NAMALWA (cell line): ENCODE measurements at regions not wholly inside any gene's neighbourhood (a gene's known extent, or its start where the extent isn't known, plus 50 kb on each side); places are given as distances from the start of the nearest gene placed in this dataset.

Experiments used
- DNase-seq: peaks from one replicate; pipeline ENCODE4 v3.0.0-alpha.2; 2015; ENCODE audit warnings: low spot score

DNA sequence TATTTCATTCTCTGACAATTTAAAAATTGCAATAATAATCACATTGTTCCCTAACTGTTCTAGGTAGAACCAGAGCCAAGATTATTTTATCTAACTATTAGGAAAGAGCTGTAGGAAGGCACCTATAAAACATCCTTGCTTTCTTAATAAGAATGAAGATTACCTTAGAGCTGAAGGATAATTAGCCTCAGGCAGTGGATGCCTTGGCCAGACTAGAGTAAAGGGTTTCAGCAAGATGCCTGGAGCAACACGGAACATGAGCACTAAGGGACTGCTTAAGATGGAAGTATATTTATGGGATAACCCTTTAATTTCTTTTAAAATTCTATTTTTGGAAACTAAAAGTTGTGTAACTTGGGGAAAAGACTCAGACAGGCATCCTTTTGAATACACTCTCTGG lies 456.6 kb upstream of the RBMS3 start:
- no peak for DNase-seq

DNA sequence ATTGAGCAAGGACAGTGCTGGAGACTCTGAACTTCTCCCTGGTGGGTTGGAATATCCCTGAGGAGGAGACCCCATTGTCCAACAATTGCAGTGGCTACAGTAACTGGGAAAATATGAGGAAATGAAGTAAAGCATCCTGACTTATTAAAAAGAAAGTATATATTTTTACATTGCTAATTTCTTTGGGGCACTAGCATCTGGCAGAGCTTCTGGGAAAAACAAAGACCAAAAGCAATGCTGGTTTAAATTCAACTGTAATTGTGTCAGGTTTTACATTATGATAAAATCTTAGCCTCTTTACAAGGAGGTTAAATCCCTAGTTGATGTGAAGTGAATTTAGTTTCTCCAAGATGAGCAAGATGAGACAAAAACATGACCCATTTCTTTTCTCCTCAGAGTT lies 454.0 kb upstream of the RBMS3 start:
- no peak for DNase-seq

DNA sequence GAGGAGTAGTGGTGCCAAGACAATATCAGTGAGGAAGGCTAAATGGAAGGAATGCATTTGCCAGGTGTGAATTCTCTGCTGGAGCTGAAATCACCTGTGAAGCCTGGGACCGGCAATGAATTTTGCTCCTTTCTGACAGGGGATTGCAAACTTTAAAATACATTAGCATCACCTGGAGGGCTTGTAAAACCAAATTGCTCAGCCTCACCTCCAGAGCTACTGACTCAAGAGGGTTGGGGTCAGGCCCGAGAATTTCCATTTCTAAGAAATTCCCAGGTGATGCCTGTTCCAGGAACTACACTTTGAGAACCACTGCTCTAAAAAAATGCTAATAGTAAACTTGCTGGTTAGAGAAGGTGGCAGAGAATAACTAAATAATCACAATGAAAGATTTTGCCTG lies 445.6 kb upstream of the RBMS3 start:
- DNase-seq: no peak

DNA sequence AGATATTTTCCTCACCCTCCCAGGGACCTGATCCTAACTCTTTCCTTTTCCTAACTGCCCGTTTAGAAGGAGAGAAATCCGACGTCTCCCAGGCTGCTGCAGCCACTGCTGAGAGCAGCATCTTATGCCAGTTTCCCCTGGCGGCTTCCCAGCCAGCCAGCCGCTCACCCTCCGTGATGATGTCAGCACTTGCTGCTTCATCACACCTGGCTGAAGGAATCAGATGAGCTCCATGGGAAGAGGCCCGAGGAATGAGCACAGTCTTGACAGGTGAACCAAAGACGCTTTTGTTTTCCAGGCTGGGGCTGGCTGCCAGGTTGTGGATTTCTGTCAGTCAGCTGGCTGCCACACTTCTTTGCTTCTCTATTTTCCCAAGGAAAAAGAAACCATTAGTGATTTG lies 445.1 kb upstream of the RBMS3 start:
- DNase-seq: no peak

DNA sequence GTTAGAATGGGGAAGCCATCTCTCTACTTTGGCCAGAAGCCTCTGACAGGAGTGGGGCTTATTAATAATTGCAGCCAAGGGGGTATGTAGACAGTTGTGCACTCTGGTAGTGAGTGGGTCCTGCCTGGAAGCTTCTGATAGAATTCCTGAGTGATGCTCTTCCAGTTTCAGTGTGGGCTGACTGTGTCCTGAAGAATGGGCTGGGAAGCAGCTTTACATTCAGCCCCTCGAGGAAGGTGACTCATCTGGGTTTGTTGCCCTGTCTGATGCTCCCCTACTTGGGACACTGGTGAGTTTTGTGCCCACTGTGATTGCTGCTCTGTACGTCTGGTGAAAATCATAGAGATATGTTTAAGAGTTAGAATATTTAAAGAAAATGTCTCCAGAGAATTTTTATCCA lies 444.7 kb upstream of the RBMS3 start:
- DNase-seq: no peak

DNA sequence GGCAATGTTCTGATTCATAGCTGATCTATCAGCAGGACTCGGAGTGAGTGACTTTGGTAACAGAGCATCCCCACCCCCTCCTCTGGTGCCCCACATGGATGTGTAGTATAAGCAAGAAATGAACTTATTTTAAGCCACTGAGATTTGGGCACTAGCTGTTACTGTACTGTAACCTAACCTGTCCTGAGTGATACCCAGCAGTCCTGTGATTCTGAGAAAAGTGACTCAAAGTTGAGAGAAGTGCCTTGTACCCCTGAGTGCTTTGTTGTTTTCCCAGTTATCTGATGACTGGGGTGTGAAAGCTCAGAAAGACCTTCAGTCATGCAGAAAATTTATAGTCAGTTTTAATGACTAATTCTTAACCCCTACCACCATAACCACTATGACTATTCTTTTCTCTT lies 439.9 kb upstream of the RBMS3 start:
- no peak for DNase-seq

DNA sequence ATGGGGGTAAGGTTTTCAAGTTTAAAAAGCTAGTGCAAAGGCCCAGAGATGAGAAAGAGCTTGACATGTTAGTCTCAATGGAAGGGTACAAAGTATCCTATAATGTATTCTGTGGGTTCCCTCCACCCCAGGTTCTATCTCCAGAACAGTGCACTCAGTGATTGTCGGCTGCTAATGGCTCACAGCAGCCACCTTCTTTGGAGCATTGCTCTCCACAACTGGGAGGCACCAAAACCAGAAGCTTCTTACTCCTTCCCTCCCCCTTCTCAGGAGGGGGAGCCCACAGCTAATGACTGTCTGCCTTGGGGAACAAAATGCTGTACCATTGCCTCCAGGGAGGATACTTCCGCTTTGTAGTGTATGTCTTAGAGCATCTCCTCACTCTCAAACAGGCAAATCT lies 439.4 kb upstream of the RBMS3 start:
- no peak for DNase-seq

DNA sequence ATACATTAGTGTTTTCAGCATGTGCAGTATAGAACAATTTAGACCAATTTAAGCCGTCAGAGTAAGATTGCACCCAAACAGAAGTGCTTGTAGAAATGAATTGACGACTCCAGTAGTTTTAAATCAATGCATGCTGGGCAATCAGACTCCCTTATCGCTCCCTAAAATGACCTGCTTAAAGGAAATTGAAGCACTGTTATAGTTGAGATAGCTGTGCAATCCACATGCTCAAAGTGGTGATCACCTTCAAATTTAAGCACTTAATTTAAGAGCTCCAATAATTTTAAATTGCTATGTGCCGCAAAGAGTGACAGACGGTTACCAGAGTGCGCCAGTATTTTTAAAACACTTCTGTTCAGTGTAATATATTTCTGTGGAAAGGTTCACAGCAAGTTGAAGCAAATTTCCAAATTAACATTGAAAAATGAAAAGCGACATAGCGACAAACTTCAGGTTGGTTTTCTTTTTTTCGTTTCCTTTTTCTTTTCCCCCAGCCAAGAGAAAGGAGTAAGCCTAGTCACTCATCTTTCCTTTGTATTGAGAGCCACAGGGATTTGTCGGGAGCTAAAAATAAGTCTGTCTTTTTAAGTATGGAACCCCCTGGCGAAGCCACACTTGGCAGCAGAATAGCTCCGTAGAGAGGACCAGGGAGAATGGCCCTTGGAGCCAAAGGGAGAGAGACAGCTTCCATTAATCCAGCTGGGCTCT lies 436.4 kb upstream of the RBMS3 start:
- DNase-seq: no peak

DNA sequence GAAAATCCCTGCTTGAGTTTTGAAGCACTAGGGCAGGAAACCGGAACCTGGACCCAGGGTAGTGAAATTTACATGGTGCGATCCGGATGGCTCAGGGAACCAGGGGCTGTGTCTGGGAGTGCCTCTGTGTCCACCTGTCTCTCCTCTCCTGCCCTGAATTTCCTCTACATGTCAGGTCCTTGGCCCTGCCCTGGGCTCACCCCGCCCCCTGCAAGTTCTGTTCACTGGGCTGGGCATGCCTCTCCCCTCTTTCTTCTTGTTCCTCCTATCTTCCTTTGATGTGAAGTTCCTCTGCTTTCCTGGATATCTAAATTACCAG lies 435.9 kb upstream of the RBMS3 start:
- DNase-seq: no peak

DNA sequence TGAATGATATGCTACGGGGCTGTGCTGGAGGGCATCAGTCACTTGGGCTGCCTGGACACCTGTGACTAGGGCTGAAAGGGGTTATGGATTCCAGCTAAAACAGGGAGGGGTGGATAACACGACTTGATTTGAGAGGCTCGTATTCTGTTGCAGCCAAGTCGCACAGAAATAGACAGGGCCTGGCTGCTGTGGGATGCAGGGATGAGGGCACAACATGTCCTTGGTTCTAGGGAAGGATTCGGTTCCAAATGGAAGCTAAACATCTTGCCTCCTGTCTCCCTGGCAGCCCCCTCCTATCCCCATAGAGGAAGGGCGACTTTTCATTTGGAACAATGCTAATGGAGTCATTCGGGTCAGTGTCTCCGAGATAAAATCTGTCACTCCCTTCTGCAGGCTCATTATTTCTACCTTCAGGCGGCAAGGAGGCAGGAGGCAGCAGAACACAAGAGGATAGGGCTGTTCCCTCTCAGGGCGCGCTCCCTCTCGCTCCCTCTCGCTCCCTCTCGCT lies 433.8 kb upstream of the RBMS3 start:
- no peak for DNase-seq

DNA sequence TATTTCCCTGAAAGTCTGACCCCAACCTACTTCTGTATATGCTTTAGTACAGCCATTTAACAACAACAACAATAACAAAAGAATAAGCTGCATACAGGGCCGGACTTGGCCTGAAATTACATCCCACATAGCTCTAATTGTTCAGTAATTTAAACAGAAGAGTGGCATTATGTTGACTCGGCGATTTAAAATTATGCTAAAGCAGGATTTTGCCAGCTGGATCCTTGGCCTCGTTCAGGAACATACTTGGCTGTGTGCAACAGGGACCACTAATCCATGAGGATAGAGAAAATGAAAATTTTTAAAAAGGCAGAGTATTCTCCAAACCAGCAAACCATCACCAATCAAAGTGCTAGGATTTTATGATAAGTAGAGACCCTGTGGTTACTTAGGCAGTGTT lies 433.1 kb upstream of the RBMS3 start:
- no peak for DNase-seq

DNA sequence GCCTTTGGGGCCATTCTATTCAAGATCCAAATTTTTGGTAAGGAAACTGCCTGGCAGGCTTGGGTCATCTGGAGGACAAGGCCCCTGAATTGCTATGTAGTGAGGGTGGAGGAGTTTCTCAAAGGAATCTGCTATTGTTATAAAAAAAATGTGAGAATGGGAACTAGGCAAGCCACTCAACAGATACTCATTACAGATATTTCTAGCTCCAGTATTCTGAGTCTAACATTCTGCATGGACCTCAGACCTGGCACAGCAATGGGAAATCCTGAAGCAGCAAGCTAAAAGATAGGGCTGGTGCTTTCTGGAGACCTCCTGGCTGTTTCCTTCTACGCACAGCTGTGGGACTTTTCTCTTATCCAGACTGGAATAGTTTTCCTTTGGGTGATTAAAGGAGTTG lies 430.7 kb upstream of the RBMS3 start:
- DNase-seq: no peak

DNA sequence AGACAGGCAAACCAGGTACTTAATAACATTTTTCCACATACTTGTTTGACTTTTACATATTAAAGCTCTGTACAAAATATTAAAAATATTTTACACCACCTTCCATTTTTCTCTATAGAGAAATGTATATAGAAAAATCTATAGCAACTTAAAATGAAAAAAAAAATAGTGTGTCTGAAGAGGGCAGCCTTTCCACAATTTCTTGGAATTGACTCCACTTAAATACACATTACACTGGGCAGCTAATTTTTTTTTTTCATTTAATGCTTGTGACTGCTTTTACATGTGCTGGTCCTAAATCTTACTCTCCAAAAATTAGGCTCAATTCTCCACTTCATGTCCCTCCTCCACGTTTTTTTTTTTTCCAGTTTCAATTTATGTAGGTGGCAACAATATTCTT lies 427.0 kb upstream of the RBMS3 start:
- DNase-seq: no peak

DNA sequence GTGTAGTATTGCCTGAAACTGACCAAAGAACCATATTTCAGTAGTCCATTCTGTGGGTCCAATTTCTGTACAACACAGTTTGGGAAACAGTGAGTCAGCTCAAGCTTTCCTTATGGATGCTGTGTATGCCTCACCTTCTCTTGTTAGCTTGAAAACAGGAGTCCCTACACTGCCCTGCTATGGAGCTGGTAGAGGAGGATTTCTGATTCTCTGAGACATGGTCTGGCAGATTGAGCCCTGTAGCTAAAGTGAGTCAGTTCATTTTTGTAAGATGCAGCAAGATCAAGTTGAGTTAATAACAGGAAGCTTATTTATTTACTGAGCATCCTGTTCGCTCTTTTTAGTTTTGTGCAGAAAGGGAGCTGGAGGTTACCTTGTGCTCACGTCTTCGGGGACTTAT lies 424.1 kb upstream of the RBMS3 start:
- DNase-seq: no peak

DNA sequence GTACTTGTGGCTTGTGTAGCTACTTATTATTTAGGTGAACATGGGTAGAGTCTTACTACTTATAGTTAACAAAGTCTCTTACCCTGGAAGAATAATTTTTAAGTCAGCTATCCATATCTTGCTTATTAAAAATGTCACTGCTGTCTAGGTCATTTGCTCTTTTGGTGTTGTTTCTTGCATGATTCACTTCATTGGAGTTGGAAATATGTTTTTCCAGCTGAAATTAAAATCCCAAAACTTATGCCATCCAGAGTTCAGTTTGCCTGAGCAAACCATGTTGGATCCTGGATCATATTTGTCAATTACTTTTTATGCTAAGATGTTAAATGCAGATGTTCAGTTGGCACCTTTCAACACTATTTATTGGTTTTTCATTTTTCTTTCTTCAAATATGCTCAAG lies 421.0 kb upstream of the RBMS3 start:
- no peak for DNase-seq

DNA sequence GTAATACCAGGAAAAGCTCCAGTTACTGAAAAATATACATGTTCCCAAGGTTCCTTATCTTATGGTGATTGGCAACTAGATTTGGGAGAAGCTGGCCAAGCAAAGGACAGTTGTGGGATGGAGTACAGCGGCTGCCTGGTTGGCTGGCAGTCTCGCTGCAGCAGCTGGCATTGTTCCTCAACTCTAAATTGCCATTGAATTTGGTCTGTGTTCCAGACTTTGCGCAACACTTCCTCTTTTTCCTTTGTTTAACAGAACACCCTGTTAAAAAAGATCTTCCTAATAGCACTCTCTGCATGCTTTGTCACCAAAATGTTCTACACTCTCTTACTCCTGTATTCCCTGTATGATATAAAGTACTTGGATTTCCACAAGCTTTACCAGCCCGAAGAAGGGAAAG lies 420.6 kb upstream of the RBMS3 start:
- no peak for DNase-seq

DNA sequence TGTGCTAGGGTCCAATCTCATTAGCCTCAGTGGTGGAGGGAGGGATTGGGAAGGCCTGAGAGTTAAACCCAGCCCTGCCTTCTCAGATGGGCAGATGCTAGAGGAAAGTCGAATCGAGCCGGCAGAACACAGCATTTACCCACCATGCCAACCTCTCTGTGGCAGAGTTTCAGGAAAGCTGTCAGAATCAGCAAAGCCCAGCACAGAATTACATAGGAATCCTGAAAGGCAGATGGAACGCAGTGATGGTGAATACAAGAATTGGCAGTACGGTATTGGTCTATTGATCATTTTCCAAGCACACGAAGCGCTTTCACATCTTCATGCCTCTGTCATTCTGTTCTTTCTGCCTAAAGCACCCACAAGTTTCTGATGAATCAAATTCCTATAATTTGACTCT lies 417.7 kb upstream of the RBMS3 start:
- no peak for DNase-seq

DNA sequence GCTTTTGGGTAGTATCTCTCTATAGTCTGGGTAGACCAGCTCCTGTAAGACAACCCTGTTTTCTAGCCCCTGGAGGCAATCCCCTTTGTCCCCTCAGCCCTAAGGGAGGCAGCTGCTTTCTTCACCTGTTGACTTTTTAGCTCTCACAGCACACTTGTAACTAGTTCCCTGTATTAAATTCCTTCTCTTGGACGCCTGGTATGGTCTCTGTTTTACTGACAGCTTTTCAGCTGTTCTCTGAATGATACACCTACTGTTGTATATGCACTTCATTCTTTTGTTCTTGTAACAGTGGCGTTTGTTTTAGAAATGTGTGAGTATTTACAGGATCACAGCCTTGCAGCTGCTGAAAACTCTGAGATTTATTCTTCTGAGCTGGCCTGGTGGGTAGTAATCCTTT lies 413.0 kb upstream of the RBMS3 start:
- no peak for DNase-seq

DNA sequence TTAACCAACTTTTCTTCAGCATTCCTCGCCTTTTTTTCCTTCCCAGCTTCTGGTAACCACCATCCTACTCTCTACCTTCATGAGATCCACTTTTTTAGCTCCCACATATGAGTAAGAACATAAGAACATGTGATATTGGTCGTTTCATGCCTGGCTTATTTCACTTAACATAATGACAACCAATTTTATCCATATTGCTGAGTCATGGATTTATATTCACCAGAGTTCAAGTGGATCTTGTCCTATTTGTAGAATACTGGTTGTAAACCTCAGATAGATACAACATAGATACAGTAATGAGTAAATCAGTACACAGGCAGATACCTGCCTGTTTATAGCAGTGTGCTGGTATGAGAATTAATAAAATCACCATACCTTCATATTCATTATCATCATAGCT lies 412.0 kb upstream of the RBMS3 start:
- DNase-seq: no peak

DNA sequence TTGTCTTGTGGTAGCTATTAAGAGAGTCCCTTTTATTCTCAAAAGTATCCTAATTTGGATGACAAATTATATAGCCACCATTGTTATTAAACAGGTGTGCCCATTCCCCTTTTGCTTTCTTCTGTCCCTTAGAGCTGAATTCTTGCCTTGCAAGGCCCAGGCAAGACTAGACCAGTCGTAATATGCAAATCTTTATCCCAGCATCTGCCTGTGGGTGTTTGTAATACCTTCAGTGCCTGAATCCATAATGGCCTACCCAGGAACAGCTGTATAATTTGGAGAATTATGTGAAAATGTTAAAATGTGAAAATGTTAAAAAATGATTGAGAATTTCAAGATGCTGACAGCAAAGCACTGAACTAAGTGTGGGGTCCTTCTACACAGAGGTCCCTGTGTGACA lies 403.0 kb upstream of the RBMS3 start:
- DNase-seq: no peak

DNA sequence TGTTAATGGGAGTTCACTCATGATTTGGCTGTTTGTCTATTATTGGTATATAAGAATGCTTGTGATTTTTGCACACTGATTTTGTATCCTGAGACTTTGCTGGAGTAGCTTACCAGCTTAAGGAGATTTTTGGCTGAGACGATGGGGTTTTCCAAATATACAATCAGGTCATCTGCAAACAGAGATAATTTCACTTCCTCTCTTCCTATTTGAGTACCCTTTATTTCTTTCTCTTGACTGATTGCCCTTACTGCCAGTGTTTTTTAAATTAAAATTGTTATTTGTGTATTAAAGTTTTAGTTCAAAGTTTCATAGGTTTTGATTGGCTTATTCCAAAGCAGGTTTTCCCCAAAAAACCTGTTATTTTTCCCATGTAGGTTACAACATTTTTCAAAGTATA lies 390.5 kb upstream of the RBMS3 start:
- no peak for DNase-seq

DNA sequence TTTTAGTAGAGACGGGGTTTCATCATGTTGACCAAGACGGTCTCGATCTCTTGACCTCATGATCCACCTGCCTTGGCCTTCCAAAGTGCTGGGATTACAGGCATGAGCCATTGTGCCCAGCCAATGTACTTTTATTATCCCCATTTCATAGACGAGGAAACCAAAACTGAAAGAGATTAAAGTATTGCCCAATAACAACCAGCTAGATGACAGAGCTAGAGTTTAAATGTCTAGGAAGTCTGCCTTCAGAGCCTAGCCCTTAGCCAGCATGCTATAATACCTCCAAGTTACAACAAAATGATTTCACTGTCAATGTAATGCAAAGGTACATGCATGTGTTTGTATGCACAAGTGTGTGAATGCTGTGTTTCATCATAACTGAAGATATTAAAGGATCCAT lies 389.4 kb upstream of the RBMS3 start:
- DNase-seq: no peak

DNA sequence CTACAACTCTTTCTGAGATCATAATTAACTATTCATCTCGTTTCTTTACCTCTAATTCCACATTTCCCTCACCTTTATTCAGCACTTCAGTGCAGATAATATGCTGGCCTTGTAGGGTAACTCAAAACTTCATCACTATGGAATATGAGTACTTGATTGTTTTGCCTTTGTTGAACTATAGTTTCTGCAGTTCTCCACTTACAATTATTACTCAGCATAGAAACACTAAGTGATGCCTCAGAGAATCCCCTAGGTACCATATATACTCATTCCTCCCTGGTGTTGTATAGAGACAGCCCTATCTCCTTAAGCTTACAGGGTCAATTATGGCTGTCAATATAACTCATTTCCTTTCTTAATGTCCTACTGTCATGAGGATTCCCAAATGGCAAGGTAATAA lies 380.6 kb upstream of the RBMS3 start:
- no peak for DNase-seq

DNA sequence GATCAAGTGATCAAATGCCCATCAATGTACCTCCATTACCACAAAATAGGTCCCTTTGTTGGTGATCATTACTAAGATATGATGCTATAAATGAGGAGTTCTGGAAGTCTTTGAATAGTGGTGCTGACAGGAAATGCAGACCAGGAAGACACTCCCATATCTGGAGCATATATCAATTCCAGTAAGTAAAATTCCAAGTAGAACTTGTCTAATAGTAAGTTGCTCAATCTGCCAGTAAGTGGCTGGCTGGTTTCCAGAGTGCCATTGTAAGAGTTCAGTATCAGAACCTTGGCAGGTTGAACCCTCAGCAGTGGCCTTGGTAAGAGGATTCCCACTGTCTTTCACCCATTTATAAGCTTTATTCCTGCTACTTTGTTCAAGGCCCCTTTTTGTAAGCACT lies 379.9 kb upstream of the RBMS3 start:
- DNase-seq: no peak

DNA sequence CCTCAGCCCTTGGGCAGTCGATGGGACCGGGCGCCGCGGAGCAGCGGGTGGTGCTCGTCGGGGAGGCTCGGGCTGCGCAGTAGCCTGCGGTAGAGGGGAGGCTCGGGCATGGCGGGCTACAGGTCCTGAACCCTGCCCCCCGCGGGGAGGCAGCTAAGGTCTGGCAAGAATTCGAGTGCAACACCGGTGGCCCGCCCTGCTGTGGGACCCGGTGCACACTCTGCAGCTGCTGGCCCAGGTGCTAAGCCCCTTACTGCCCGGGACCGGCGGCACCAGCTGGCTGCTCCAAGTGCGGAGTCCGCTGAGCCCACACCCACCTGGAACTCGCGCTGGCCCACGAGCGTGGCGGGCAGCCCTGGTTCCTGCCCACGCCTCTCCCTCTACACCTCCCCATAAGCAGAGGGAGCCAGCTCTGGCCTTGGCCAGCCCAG lies 377.7 kb upstream of the RBMS3 start:
- DNase-seq: no peak
